ENCODE measurements at regions not wholly inside any gene's neighbourhood (a gene's known extent, or its start where the extent isn't known, plus 50 kb on each side); places are given as distances from the start of the nearest gene placed in this dataset.

- TF ChIP-seq CTCF (IDR thresholded peaks at IDR 0.05; ENCODE audit: control insufficient read depth, extremely low read depth, insufficient read depth): no peak
- DNase-seq (ENCODE audit: low read depth): no peak
- no peak overlapping the region for H3K4me3 ChIP-seq (ENCODE audit: low read depth, low read length)
Observed at GRCh38 chr14:87497301-87497700, 495.7 kb downstream of the GALC start.

DNA sequence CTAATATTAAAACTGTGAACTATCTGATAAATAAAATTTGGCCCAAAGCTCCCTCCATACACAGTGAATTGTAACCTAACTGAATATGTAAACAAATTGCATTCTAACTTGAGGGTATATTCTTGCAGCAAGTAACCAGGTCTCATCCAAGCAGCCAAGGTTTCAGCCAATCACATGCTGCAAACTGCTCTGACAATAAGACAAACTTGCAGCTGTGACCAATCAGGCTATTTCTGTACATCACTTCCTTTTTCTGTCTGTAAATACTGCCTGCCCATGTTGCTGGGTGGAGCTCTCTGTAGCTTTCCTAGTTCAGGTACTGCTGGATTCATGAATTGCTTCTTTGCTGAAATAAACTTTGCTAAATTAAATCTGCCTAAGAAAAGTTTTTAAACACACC, 499.0 kb downstream of the GALC start:
- no peak for DNase-seq (ENCODE audit: low read depth)
- H3K4me3 ChIP-seq (ENCODE audit: low read depth, low read length): no peak overlapping the region
- TF ChIP-seq CTCF (IDR thresholded peaks at IDR 0.05; ENCODE audit: control insufficient read depth, extremely low read depth, insufficient read depth): no peak

GRCh38 chr14:87492561-87492960, 500.4 kb downstream of the GALC start:
- TF ChIP-seq CTCF (IDR thresholded peaks at IDR 0.05; ENCODE audit: control insufficient read depth, extremely low read depth, insufficient read depth): no peak
- DNase-seq (ENCODE audit: low read depth): no peak
- H3K4me3 ChIP-seq (ENCODE audit: low read depth, low read length): no peak overlapping the region

GRCh38 chr14:87491816-87492215, 501.2 kb downstream of the GALC start:
- TF ChIP-seq CTCF (IDR thresholded peaks at IDR 0.05; ENCODE audit: control insufficient read depth, extremely low read depth, insufficient read depth): no peak
- DNase-seq (ENCODE audit: low read depth): no peak
- H3K4me3 ChIP-seq (ENCODE audit: low read depth, low read length): no peak overlapping the region

DNA sequence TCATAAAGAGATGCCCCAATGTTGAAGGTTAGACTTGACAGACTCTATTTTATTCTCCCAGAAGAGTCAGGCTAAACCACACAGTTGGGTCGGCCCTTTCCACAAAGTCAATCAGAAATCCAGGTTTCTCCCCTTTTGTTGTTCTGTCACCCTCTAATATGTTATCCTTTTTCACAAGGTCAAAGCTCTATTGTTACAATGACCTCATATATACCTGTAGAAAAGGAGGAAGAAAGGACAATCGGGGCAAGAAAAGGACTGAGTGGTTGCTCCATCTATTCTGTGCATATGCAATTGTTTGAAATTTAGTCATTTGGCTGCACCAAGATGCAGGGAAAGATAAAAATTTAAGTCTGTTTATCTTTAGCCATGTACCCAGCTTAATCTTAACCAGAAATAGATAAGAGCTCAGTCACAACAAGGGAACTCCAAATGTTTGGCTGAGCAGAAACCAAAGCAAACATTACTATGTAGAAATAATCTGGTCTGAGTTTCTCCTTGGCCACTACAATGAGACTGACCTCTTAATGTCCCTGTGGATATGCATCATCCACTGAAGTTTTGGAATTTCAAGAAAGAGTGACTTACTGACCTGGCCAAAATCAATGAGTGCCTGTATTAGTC, 503.7 kb downstream of the GALC start:
- no peak overlapping the region for H3K4me3 ChIP-seq (ENCODE audit: low read depth, low read length)
- no peak for TF ChIP-seq CTCF (IDR thresholded peaks at IDR 0.05; ENCODE audit: control insufficient read depth, extremely low read depth, insufficient read depth)
- DNase-seq (ENCODE audit: low read depth): no peak

DNA sequence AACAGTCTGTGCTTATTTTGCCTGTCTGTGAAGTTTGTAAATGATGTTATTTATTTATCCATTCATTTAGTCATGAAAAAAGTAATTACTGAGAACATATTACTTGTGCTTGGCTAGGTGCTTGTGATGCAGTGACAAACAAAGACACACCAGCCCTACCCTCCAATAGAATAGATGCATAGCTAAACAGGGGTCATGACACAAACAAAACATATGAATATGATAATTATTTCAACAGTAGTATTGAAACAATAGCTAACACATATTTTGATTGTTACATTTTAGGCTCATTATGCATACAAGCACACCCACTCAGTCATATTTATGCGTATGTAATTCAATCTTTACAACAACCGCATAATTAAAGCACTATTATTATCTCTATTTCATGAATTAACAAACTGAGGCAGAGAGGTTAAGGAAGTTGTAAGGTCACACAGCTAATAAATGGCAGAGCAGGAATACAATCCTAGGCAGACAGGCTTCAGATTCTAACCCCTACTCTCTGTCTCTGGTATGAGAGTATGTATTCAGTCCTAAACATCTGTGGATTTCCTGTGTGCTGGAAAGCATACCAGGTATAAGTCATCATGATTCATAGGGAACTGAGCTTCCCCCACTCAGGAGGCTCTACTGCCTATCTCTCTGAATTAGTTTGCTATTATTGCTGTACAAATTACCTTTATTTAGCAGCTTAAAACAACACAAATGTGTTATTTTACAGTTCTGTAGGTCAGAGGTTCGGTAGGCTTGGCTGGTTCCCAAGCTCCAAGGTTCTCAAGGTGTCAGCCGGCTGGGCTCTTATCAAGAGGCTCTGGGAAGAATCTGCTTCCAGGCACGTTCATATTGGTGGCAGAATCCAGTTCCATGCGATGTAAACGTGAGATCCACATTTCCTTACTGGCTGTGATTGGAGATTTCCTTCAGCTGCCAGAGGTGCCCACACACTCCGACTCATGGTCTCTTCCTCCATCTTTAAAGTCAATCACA, 509.4 kb downstream of the GALC start:
- no peak for TF ChIP-seq CTCF (IDR thresholded peaks at IDR 0.05; ENCODE audit: control insufficient read depth, extremely low read depth, insufficient read depth)
- H3K4me3 ChIP-seq (ENCODE audit: low read depth, low read length): no peak overlapping the region
- no peak for DNase-seq (ENCODE audit: low read depth)
